Stimulated activated memory B cell treated with anti-CD40 and anti-IgM and Interleukin-4, amounts not matched to agents 10 μg/mL and 1 μg/mL and 100 μg/mL, for 72 hours (primary cell): ENCODE measurements at regions not wholly inside any gene's neighbourhood (a gene's known extent, or its start where the extent isn't known, plus 50 kb on each side); places are given as distances from the start of the nearest gene placed in this dataset.

Experiments used
- ATAC-seq: fragments of 150-1000 bp; cut with Tn5 transposase; 2 replicates; pipeline ENCODE4 v1.10.0; 2021
- H3K27ac Mint-ChIP-seq: one replicate; pipeline ENCODE4 v1.8.0; 2022; ENCODE audit warnings: mild to moderate bottlenecking, mixed read lengths
- H3K27me3 Mint-ChIP-seq: one replicate; pipeline ENCODE4 v1.8.0; 2022; ENCODE audit warnings: mixed read lengths
- H3K36me3 Mint-ChIP-seq: one replicate; pipeline ENCODE4 v1.8.0; 2022; ENCODE audit warnings: mixed read lengths
- H3K4me1 Mint-ChIP-seq: one replicate; pipeline ENCODE4 v1.8.0; 2022; ENCODE audit warnings: mixed read lengths
- H3K4me3 Mint-ChIP-seq: one replicate; pipeline ENCODE4 v1.8.0; 2022; ENCODE audit warnings: mild to moderate bottlenecking, moderate library complexity, mixed read lengths
- H3K9me3 Mint-ChIP-seq: one replicate; pipeline ENCODE4 v1.8.0; 2022; ENCODE audit warnings: mixed read lengths

GRCh38 chr13:64071352-64071751 lies 2655.7 kb upstream of the PCDH20 start:
- no peaks in the 10 kb centered on the region for H3K36me3 Mint-ChIP-seq
- no peak overlapping the region for H3K27ac Mint-ChIP-seq
- H3K9me3 Mint-ChIP-seq, result peaks cover 8% of the 10 kb centered on the region

GRCh38 chr13:64069892-64070291 lies 2654.2 kb upstream of the PCDH20 start:
- no peak for ATAC-seq
- Mint-ChIP-seq H3K27ac (no peak overlapping the region), H3K27me3 (no peaks in the 10 kb centered on the region), H3K4me1 (no peaks in the 10 kb centered on the region), H3K4me3 (no peak overlapping the region), H3K36me3 (no peaks in the 10 kb centered on the region), H3K9me3 (peaks cover 8% of the 10 kb centered on the region)

More at GRCh38 chr13:64071352-64071751, 2655.7 kb upstream of the PCDH20 start:
- ATAC-seq, result no peak
- Mint-ChIP-seq H3K4me1 (no peaks in the 10 kb centered on the region), H3K4me3 (no peak overlapping the region), H3K27me3 (no peaks in the 10 kb centered on the region)

- Mint-ChIP-seq H3K4me1 (no peaks in the 10 kb centered on the region), H3K27me3 (no peaks in the 10 kb centered on the region), H3K36me3 (no peaks in the 10 kb centered on the region), H3K9me3 (peaks cover 11% of the 10 kb centered on the region), H3K4me3 (no peak overlapping the region), H3K27ac (no peak overlapping the region)
- no peak for ATAC-seq
Measured at GRCh38 chr13:64066711-64067110, 2651.1 kb upstream of the PCDH20 start.

- Mint-ChIP-seq H3K27me3 (no peaks in the 10 kb centered on the region), H3K4me1 (no peaks in the 10 kb centered on the region), H3K36me3 (no peaks in the 10 kb centered on the region), H3K9me3 (peaks cover 7% of the 10 kb centered on the region), H3K4me3 (no peak overlapping the region), H3K27ac (no peak overlapping the region)
- ATAC-seq, result no peak
Measured at GRCh38 chr13:64061649-64062048, 2646.0 kb upstream of the PCDH20 start.

- no peaks in the 10 kb centered on the region for H3K27me3 Mint-ChIP-seq
- no peak overlapping the region for H3K4me3 Mint-ChIP-seq
- peaks cover 7% of the 10 kb centered on the region for H3K9me3 Mint-ChIP-seq
- no peak for ATAC-seq
- H3K27ac Mint-ChIP-seq, result no peak overlapping the region
- no peaks in the 10 kb centered on the region for H3K4me1 Mint-ChIP-seq
- no peaks in the 10 kb centered on the region for H3K36me3 Mint-ChIP-seq
Measured at GRCh38 chr13:64057372-64058020, 2641.8 kb upstream of the PCDH20 start.

GRCh38 chr13:64054321-64054720 lies 2638.7 kb upstream of the PCDH20 start:
- Mint-ChIP-seq H3K4me3 (no peak overlapping the region), H3K36me3 (no peaks in the 10 kb centered on the region), H3K27ac (no peak overlapping the region), H3K9me3 (peaks cover 7% of the 10 kb centered on the region), H3K4me1 (no peaks in the 10 kb centered on the region), H3K27me3 (no peaks in the 10 kb centered on the region)
- no peak for ATAC-seq

- ATAC-seq, result no peak
- H3K27ac Mint-ChIP-seq, result no peak overlapping the region
- no peaks in the 10 kb centered on the region for H3K36me3 Mint-ChIP-seq
- H3K27me3 Mint-ChIP-seq, result no peaks in the 10 kb centered on the region
- no peak overlapping the region for H3K4me3 Mint-ChIP-seq
- H3K9me3 Mint-ChIP-seq, result peaks cover 4% of the 10 kb centered on the region
- H3K4me1 Mint-ChIP-seq, result no peaks in the 10 kb centered on the region
Measured at GRCh38 chr13:64052521-64052920, 2636.9 kb upstream of the PCDH20 start.

- Mint-ChIP-seq H3K9me3 (peaks cover 4% of the 10 kb centered on the region), H3K27ac (no peak overlapping the region), H3K36me3 (no peaks in the 10 kb centered on the region), H3K4me1 (no peaks in the 10 kb centered on the region), H3K27me3 (no peaks in the 10 kb centered on the region), H3K4me3 (no peak overlapping the region)
- no peak for ATAC-seq
Measured at GRCh38 chr13:64051278-64051677, 2635.6 kb upstream of the PCDH20 start.

- H3K36me3 Mint-ChIP-seq, result no peaks in the 10 kb centered on the region
- peaks cover 2% of the 10 kb centered on the region for H3K9me3 Mint-ChIP-seq
- no peaks in the 10 kb centered on the region for H3K27me3 Mint-ChIP-seq
- no peak overlapping the region for H3K4me3 Mint-ChIP-seq
- H3K27ac Mint-ChIP-seq, result no peak overlapping the region
- H3K4me1 Mint-ChIP-seq, result no peaks in the 10 kb centered on the region
- ATAC-seq, result no peak
Measured at GRCh38 chr13:64041296-64041695, 2625.6 kb upstream of the PCDH20 start.

GRCh38 chr13:64033921-64034320 lies 2618.3 kb upstream of the PCDH20 start:
- Mint-ChIP-seq H3K27me3 (no peaks in the 10 kb centered on the region), H3K36me3 (no peaks in the 10 kb centered on the region), H3K4me1 (no peaks in the 10 kb centered on the region), H3K4me3 (no peak overlapping the region), H3K27ac (no peak overlapping the region), H3K9me3 (no peaks in the 10 kb centered on the region)
- ATAC-seq, result no peak

- H3K27ac Mint-ChIP-seq, result no peak overlapping the region
- no peaks in the 10 kb centered on the region for H3K27me3 Mint-ChIP-seq
- H3K9me3 Mint-ChIP-seq, result no peaks in the 10 kb centered on the region
- no peak overlapping the region for H3K4me3 Mint-ChIP-seq
- H3K4me1 Mint-ChIP-seq, result no peaks in the 10 kb centered on the region
- ATAC-seq, result no peak
- H3K36me3 Mint-ChIP-seq, result no peaks in the 10 kb centered on the region
Measured at GRCh38 chr13:64029343-64030093, 2613.9 kb upstream of the PCDH20 start.

GRCh38 chr13:64028551-64028950 lies 2612.9 kb upstream of the PCDH20 start:
- H3K36me3 Mint-ChIP-seq, result no peaks in the 10 kb centered on the region
- no peaks in the 10 kb centered on the region for H3K27me3 Mint-ChIP-seq
- H3K4me3 Mint-ChIP-seq, result no peak overlapping the region
- no peak for ATAC-seq
- H3K4me1 Mint-ChIP-seq, result no peaks in the 10 kb centered on the region
- H3K27ac Mint-ChIP-seq, result no peak overlapping the region
- H3K9me3 Mint-ChIP-seq, result no peaks in the 10 kb centered on the region

- Mint-ChIP-seq H3K4me3 (no peak overlapping the region), H3K4me1 (no peaks in the 10 kb centered on the region), H3K9me3 (peaks cover 7% of the 10 kb centered on the region), H3K27ac (no peak overlapping the region), H3K36me3 (no peaks in the 10 kb centered on the region), H3K27me3 (no peaks in the 10 kb centered on the region)
- ATAC-seq, result no peak
Measured at GRCh38 chr13:64020126-64020525, 2604.5 kb upstream of the PCDH20 start.

GRCh38 chr13:64007339-64007738 lies 2591.7 kb upstream of the PCDH20 start:
- Mint-ChIP-seq H3K27ac (no peak overlapping the region), H3K4me3 (no peak overlapping the region), H3K27me3 (no peaks in the 10 kb centered on the region), H3K9me3 (no peaks in the 10 kb centered on the region), H3K36me3 (no peaks in the 10 kb centered on the region), H3K4me1 (no peaks in the 10 kb centered on the region)
- ATAC-seq, result no peak

GRCh38 chr13:64000321-64000720 lies 2584.7 kb upstream of the PCDH20 start:
- Mint-ChIP-seq H3K4me1 (no peaks in the 10 kb centered on the region), H3K36me3 (no peaks in the 10 kb centered on the region), H3K27me3 (no peaks in the 10 kb centered on the region), H3K27ac (no peak overlapping the region), H3K4me3 (no peak overlapping the region), H3K9me3 (peaks cover 3% of the 10 kb centered on the region)
- ATAC-seq, result no peak

- no peaks in the 10 kb centered on the region for H3K36me3 Mint-ChIP-seq
- H3K4me3 Mint-ChIP-seq, result no peak overlapping the region
- H3K9me3 Mint-ChIP-seq, result peaks cover 3% of the 10 kb centered on the region
- no peaks in the 10 kb centered on the region for H3K27me3 Mint-ChIP-seq
- no peak for ATAC-seq
- H3K4me1 Mint-ChIP-seq, result no peaks in the 10 kb centered on the region
- no peak overlapping the region for H3K27ac Mint-ChIP-seq
Measured at GRCh38 chr13:63999614-64000305, 2584.1 kb upstream of the PCDH20 start.
